GM23248 (cell line): ENCODE measurements at regions not wholly inside any gene's neighbourhood (a gene's known extent, or its start where the extent isn't known, plus 50 kb on each side); places are given as distances from the start of the nearest gene placed in this dataset.

Source experiments
- DNase-seq: peaks from one replicate; pipeline ENCODE4 v3.0.0-alpha.2; 2015
- H2AFZ ChIP-seq: fragments of 200-600 bp; sonication (generic); 2 replicates; pipeline ENCODE4 v1.6.1; 2016; ENCODE audit warnings: antibody characterized with exemption
- H3F3A ChIP-seq: fragments of 200-600 bp; sonication (generic); 2 replicates; pipeline ENCODE4 v1.6.1; 2016; ENCODE audit warnings: mild to moderate bottlenecking, antibody characterized with exemption, mixed run types; ENCODE audit not compliant: insufficient read depth
- H3K27ac ChIP-seq: fragments of 200-600 bp; sonication (generic); 2 replicates; pipeline ENCODE4 v1.5.1; 2016; ENCODE audit warnings: mild to moderate bottlenecking
- H3K27me3 ChIP-seq: fragments of 200-600 bp; sonication (generic); replicated peaks from 2 replicates; pipeline ENCODE4 v1.6.1; 2016; ENCODE audit warnings: mild to moderate bottlenecking; ENCODE audit not compliant: insufficient read depth
- H3K36me3 ChIP-seq: fragments of 200-600 bp; sonication (generic); 2 replicates; pipeline ENCODE4 v1.6.1; 2016; ENCODE audit warnings: low read depth, mild to moderate bottlenecking
- H3K4me1 ChIP-seq: fragments of 200-600 bp; sonication (generic); 2 replicates; pipeline ENCODE4 v1.6.1; 2016; ENCODE audit warnings: mild to moderate bottlenecking; ENCODE audit not compliant: insufficient read depth
- H3K4me2 ChIP-seq: fragments of 200-600 bp; sonication (generic); one replicate; pipeline ENCODE4 v1.6.1; 2016; ENCODE audit warnings: mild to moderate bottlenecking; ENCODE audit not compliant: unreplicated experiment
- H3K4me3 ChIP-seq: fragments of 200-600 bp; sonication (generic); 2 replicates; pipeline ENCODE4 v1.5.1; 2016; ENCODE audit warnings: mild to moderate bottlenecking
- H3K79me2 ChIP-seq: fragments of 200-600 bp; sonication (generic); 2 replicates; pipeline ENCODE4 v1.6.1; 2016; ENCODE audit warnings: mild to moderate bottlenecking; ENCODE audit not compliant: insufficient read depth
- H3K9ac ChIP-seq: fragments of 200-600 bp; sonication (generic); 2 replicates; pipeline ENCODE4 v1.6.1; 2016; ENCODE audit warnings: mild to moderate bottlenecking
- H3K9me2 ChIP-seq: fragments of 200-600 bp; sonication (generic); 2 replicates; pipeline ENCODE4 v1.6.1; 2016; ENCODE audit warnings: mixed run types, mild to moderate bottlenecking, moderate library complexity; ENCODE audit not compliant: insufficient read depth
- H3K9me3 ChIP-seq: fragments of 200-600 bp; sonication (generic); one replicate; pipeline ENCODE4 v1.6.1; 2017; ENCODE audit warnings: low read depth
- H4K20me1 ChIP-seq: fragments of 200-600 bp; sonication (generic); 2 replicates; pipeline ENCODE4 v1.6.0; 2016; ENCODE audit not compliant: insufficient read depth
- EZH2 ChIP-seq: fragments of 200-600 bp; sonication (generic); IDR thresholded peaks from 2 replicates; pipeline ENCODE4 v1.6.1; 2018; ENCODE audit warnings: antibody characterized with exemption, mild to moderate bottlenecking; ENCODE audit not compliant: insufficient read depth, poor library complexity, severe bottlenecking
- EZH2phosphoT487 ChIP-seq: fragments of 200-600 bp; sonication (generic); IDR thresholded peaks from 2 replicates; pipeline ENCODE4 v1.6.1; 2018; ENCODE audit warnings: antibody characterized with exemption, moderate library complexity, mild to moderate bottlenecking, low read depth; ENCODE audit not compliant: insufficient read depth
- WGBS, 2 experiments: methylation state at CpG; one replicate each; pipeline ENCODE4 v1.1.6; 2015 to 2017; ENCODE audit warnings: low lambda C conversion rate in 2 of 2, low coverage in 1 of 2; ENCODE audit errors: missing lambda C conversion rate in 2 of 2; 5-methylcytosine and 5-hydroxymethylcytosine counted together
- in situ Hi-C: fragments of 300-500 bp; cut with MboI; formaldehyde crosslinking; loops from 2 replicates; pipeline ENCODE4 v1.15.0; 2020

GRCh38 chr2:126408671-126409070 is 247.3 kb upstream of the GYPC start:
- TF ChIP-seq EZH2 (no peak), EZH2phosphoT487 (no peak)
- Histone ChIP-seq H3K4me1 (no peaks in the 10 kb centered on the region), H3K9me2 (no peaks in the 10 kb centered on the region), H3K9ac (no peak overlapping the region), H2AFZ (no peak overlapping the region), H3K36me3 (no peaks in the 10 kb centered on the region), H3K4me2 (no peak overlapping the region), H3K79me2 (no peaks in the 10 kb centered on the region), H3F3A (no peaks in the 10 kb centered on the region), H3K9me3 (no peaks in the 10 kb centered on the region), H3K27ac (no peak overlapping the region), H3K27me3 (no peaks in the 10 kb centered on the region), H3K4me3 (no peak overlapping the region), H4K20me1 (no peaks in the 10 kb centered on the region)
- no peak for DNase-seq
- in situ Hi-C loops = no loop called here

GRCh38 chr2:126409850-126410249 is 246.1 kb upstream of the GYPC start:
- no peak overlapping the region for H3K9ac ChIP-seq
- DNase-seq = no peak
- no peaks in the 10 kb centered on the region for H3K9me3 ChIP-seq

GRCh38 chr2:126413079-126413478 is 242.9 kb upstream of the GYPC start:
- H3K4me3 ChIP-seq = no peak overlapping the region
- H3K79me2 ChIP-seq = no peaks in the 10 kb centered on the region
- no peaks in the 10 kb centered on the region for H3F3A ChIP-seq
- no peak overlapping the region for H2AFZ ChIP-seq
- H3K9ac ChIP-seq = no peak overlapping the region
- H3K9me3 ChIP-seq = no peaks in the 10 kb centered on the region
- 7 to 10% methylated on average over 4 of the region's 4 CpGs for WGBS, 2 experiments
- H3K4me2 ChIP-seq = no peak overlapping the region
- no peaks in the 10 kb centered on the region for H4K20me1 ChIP-seq
- H3K36me3 ChIP-seq = no peaks in the 10 kb centered on the region
- H3K4me1 ChIP-seq = no peaks in the 10 kb centered on the region
- H3K27ac ChIP-seq = no peak overlapping the region
- no peaks in the 10 kb centered on the region for H3K27me3 ChIP-seq
- no peak for DNase-seq
- no peaks in the 10 kb centered on the region for H3K9me2 ChIP-seq
- TF ChIP-seq EZH2phosphoT487 (no peak), EZH2 (no peak)
- in situ Hi-C loops = no loop called here

More at GRCh38 chr2:126409850-126410249, 246.1 kb upstream of the GYPC start:
- H4K20me1 ChIP-seq = no peaks in the 10 kb centered on the region
- in situ Hi-C loops = no loop called here
- no peak overlapping the region for H2AFZ ChIP-seq
- no peaks in the 10 kb centered on the region for H3K27me3 ChIP-seq
- no peaks in the 10 kb centered on the region for H3F3A ChIP-seq
- no peaks in the 10 kb centered on the region for H3K36me3 ChIP-seq
- no peak for TF ChIP-seq EZH2phosphoT487
- H3K4me1 ChIP-seq = no peaks in the 10 kb centered on the region
- H3K79me2 ChIP-seq = no peaks in the 10 kb centered on the region
- H3K27ac ChIP-seq = no peak overlapping the region
- no peak overlapping the region for H3K4me2 ChIP-seq
- WGBS, 2 experiments = 7 to 12% methylated on average over 3 of the region's 3 CpGs
- no peak overlapping the region for H3K4me3 ChIP-seq
- H3K9me2 ChIP-seq = no peaks in the 10 kb centered on the region

GRCh38 chr2:126419403-126419802 is 236.6 kb upstream of the GYPC start:
- H3K9ac ChIP-seq = no peak overlapping the region
- H3K4me1 ChIP-seq = no peaks in the 10 kb centered on the region

GRCh38 chr2:126425943-126426342 is 230.0 kb upstream of the GYPC start:
- Histone ChIP-seq H3K79me2 (no peaks in the 10 kb centered on the region), H2AFZ (no peak overlapping the region), H3K27me3 (no peaks in the 10 kb centered on the region), H3F3A (no peaks in the 10 kb centered on the region), H3K9me3 (peaks cover 4% of the 10 kb centered on the region), H3K4me2 (no peak overlapping the region), H3K9me2 (no peaks in the 10 kb centered on the region), H3K4me3 (no peak overlapping the region), H4K20me1 (no peaks in the 10 kb centered on the region), H3K4me1 (no peaks in the 10 kb centered on the region), H3K27ac (no peak overlapping the region), H3K9ac (no peak overlapping the region), H3K36me3 (no peaks in the 10 kb centered on the region)
- no peak for TF ChIP-seq EZH2
- no peak for DNase-seq
- 9 to 11% methylated on average over 1 of the region's 1 CpG for WGBS, 2 experiments
- in situ Hi-C loops = no loop called here

More at GRCh38 chr2:126419403-126419802, 236.6 kb upstream of the GYPC start:
- Histone ChIP-seq H3K27me3 (no peaks in the 10 kb centered on the region), H3K36me3 (no peaks in the 10 kb centered on the region), H3K4me2 (no peak overlapping the region), H4K20me1 (no peaks in the 10 kb centered on the region), H2AFZ (no peak overlapping the region), H3K79me2 (no peaks in the 10 kb centered on the region), H3K4me3 (no peak overlapping the region), H3F3A (no peaks in the 10 kb centered on the region), H3K9me2 (no peaks in the 10 kb centered on the region), H3K27ac (no peak overlapping the region), H3K9me3 (peaks cover 4% of the 10 kb centered on the region)
- in situ Hi-C loops = no loop called here
- TF ChIP-seq EZH2 (no peak), EZH2phosphoT487 (no peak)
- no peak for DNase-seq
